GM21381 (cell line): ENCODE measurements at regions not wholly inside any gene's neighbourhood (a gene's known extent, or its start where the extent isn't known, plus 50 kb on each side); places are given as distances from the start of the nearest gene placed in this dataset.
"Not testable (repeated sequence)": the region's sequence is repeated elsewhere in the genome, so short reads cannot be mapped to it uniquely, and the experiment has no call there.

ENCODE experiments used
- ATAC-seq: cut with Tn5 transposase; IDR thresholded peaks from one replicate; pipeline ENCODE4 v1.9.1; 2021; ENCODE audit warnings: mild to moderate bottlenecking, moderate library complexity; ENCODE audit not compliant: unreplicated experiment

- ATAC-seq, result no peak
Measured at GRCh38 chr4:57360681-57361080, 250.5 kb upstream of the IGFBP7 start.

- ATAC-seq, result no peak
Measured at GRCh38 chr4:57355101-57355665, 245.0 kb upstream of the IGFBP7 start.

- no peak for ATAC-seq
Measured at GRCh38 chr4:57351731-57352130, 241.5 kb upstream of the IGFBP7 start.

- ATAC-seq, result no peak
Measured at GRCh38 chr4:57344296-57344695, 234.1 kb upstream of the IGFBP7 start.

GRCh38 chr4:57342411-57342810 is 232.2 kb upstream of the IGFBP7 start:
- no peak for ATAC-seq

- not testable (repeated sequence) for ATAC-seq
Measured at GRCh38 chr4:57338861-57339260, 228.7 kb upstream of the IGFBP7 start.

GRCh38 chr4:57333684-57334083 is 223.5 kb upstream of the IGFBP7 start:
- no peak for ATAC-seq

- ATAC-seq, result no peak
Measured at GRCh38 chr4:57331959-57332358, 221.8 kb upstream of the IGFBP7 start.

GRCh38 chr4:57329279-57329678 is 219.1 kb upstream of the IGFBP7 start:
- no peak for ATAC-seq

- ATAC-seq, result no peak
Measured at GRCh38 chr4:57324673-57325307, 214.6 kb upstream of the IGFBP7 start.

GRCh38 chr4:57320849-57321248 is 210.7 kb upstream of the IGFBP7 start:
- no peak for ATAC-seq

- ATAC-seq, result no peak
Measured at GRCh38 chr4:57320217-57320616, 210.0 kb upstream of the IGFBP7 start.

- ATAC-seq, result no peak
Measured at GRCh38 chr4:57318703-57319102, 208.5 kb upstream of the IGFBP7 start.

GRCh38 chr4:57314636-57315035 is 204.5 kb upstream of the IGFBP7 start:
- no peak for ATAC-seq

GRCh38 chr4:57312296-57312695 is 202.1 kb upstream of the IGFBP7 start:
- ATAC-seq, result no peak

GRCh38 chr4:57309658-57310057 is 199.5 kb upstream of the IGFBP7 start:
- no peak for ATAC-seq

- ATAC-seq, result no peak
Measured at GRCh38 chr4:57308301-57308700, 198.1 kb upstream of the IGFBP7 start.

GRCh38 chr4:57305836-57306235 is 195.7 kb upstream of the IGFBP7 start:
- no peak for ATAC-seq

- ATAC-seq, result no peak
Measured at GRCh38 chr4:57303012-57303751, 193.0 kb upstream of the IGFBP7 start.

- not testable (repeated sequence) for ATAC-seq
Measured at GRCh38 chr4:57300300-57300699, 190.1 kb upstream of the IGFBP7 start.

GRCh38 chr4:57291911-57292310 is 181.7 kb upstream of the IGFBP7 start:
- ATAC-seq, result no peak
